Hepatocyte (in vitro differentiated cells): ENCODE measurements at regions not wholly inside any gene's neighbourhood (a gene's known extent, or its start where the extent isn't known, plus 50 kb on each side); places are given as distances from the start of the nearest gene placed in this dataset.

Experiments used
- CTCF ChIP-seq: fragments of 200-600 bp; sonication (generic); IDR thresholded peaks from 2 replicates; pipeline ENCODE4 v1.5.1; 2016; ENCODE audit warnings: antibody characterized with exemption, mild to moderate bottlenecking; ENCODE audit not compliant: poor library complexity
- EZH2 ChIP-seq: fragments of 200-600 bp; sonication (generic); IDR thresholded peaks from 2 replicates; pipeline ENCODE4 v1.6.1; 2016; ENCODE audit warnings: antibody characterized with exemption, mild to moderate bottlenecking, borderline replicate concordance

GRCh38 chr10:78591066-78591465 lies 477.7 kb upstream of the ZMIZ1 start:
- TF ChIP-seq CTCF, result no peak
- TF ChIP-seq EZH2, result no peak
